ENCODE measurements at regions not wholly inside any gene's neighbourhood (a gene's known extent, or its start where the extent isn't known, plus 50 kb on each side); places are given as distances from the start of the nearest gene placed in this dataset.

DNA sequence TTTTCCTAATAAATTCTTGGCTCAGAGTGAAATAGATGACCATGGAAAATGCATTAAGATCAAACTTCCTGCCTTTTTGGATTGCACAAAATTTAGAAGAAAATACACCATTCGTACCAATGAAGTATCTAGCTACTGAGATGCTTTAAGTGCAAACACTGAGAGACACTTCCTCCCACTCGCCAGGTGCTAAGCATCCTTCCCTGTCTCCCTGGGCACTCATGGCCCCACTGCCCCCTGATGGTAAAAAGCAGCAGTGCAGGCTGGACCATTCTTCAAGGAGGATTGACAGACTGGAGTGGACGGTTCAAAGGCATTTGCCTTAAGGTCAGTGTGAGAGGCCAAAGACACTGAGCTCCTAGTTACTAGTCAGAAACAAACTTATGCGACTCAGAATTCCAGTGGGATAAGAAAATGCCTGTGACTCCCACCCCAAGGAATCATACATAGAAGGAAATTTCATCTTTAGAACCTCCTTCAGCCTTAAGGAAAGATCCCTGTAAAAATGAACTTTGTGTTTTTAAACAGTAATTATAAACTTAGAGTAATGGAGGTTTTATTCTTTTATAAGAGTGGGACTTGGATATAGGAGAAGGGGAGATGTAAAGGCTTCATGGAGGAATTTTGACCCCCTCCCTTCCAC lies 86.0 kb upstream of the SLC30A5 start:
- no peak for TF ChIP-seq GLIS3 (CRISPR knock-in tag; IDR thresholded peaks at IDR 0.05)
- no peak for TF ChIP-seq CSDC2 (CRISPR knock-in tag; IDR thresholded peaks at IDR 0.05)
- TF ChIP-seq ZNF70 (CRISPR knock-in tag; IDR thresholded peaks at IDR 0.05) = no peak; the same call in 1 of the 2 replicates
- no peak for TF ChIP-seq ZNF565 (CRISPR knock-in tag; conservative IDR thresholded peaks at IDR 0.05; ENCODE audit: low read depth)
- no peak for TF ChIP-seq ZFP30 (CRISPR knock-in tag; IDR thresholded peaks at IDR 0.05)
- TF ChIP-seq ESRRG (CRISPR knock-in tag; IDR thresholded peaks at IDR 0.05) = no peak
- TF ChIP-seq PPARA (CRISPR knock-in tag; IDR thresholded peaks at IDR 0.05; ENCODE audit: borderline replicate concordance) = no peak
- TF ChIP-seq RARB (CRISPR knock-in tag; IDR thresholded peaks at IDR 0.05) = no peak
- no peak for TF ChIP-seq ISL1 (CRISPR knock-in tag; IDR thresholded peaks at IDR 0.05)
- TF ChIP-seq ARNTL (CRISPR knock-in tag; IDR thresholded peaks at IDR 0.05; ENCODE audit: borderline replicate concordance, low read depth) = no peak
- TF ChIP-seq ZNF8 (CRISPR knock-in tag; IDR thresholded peaks at IDR 0.05) = no peak
- TF ChIP-seq ZFP3 (CRISPR knock-in tag; IDR thresholded peaks at IDR 0.05) = no peak
- TF ChIP-seq BACH2 (CRISPR knock-in tag; IDR thresholded peaks at IDR 0.05; ENCODE audit: borderline replicate concordance) = no peak
- TF ChIP-seq SNAI2 (CRISPR knock-in tag; IDR thresholded peaks at IDR 0.05) = no peak
- TF ChIP-seq, protein P1, sequence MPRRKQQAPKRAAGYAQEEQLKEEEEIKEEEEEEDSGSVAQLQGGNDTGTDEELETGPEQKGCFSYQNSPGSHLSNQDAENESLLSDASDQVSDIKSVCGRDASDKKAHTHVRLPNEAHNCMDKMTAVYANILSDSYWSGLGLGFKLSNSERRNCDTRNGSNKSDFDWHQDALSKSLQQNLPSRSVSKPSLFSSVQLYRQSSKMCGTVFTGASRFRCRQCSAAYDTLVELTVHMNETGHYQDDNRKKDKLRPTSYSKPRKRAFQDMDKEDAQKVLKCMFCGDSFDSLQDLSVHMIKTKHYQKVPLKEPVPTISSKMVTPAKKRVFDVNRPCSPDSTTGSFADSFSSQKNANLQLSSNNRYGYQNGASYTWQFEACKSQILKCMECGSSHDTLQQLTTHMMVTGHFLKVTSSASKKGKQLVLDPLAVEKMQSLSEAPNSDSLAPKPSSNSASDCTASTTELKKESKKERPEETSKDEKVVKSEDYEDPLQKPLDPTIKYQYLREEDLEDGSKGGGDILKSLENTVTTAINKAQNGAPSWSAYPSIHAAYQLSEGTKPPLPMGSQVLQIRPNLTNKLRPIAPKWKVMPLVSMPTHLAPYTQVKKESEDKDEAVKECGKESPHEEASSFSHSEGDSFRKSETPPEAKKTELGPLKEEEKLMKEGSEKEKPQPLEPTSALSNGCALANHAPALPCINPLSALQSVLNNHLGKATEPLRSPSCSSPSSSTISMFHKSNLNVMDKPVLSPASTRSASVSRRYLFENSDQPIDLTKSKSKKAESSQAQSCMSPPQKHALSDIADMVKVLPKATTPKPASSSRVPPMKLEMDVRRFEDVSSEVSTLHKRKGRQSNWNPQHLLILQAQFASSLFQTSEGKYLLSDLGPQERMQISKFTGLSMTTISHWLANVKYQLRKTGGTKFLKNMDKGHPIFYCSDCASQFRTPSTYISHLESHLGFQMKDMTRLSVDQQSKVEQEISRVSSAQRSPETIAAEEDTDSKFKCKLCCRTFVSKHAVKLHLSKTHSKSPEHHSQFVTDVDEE (CRISPR knock-in tag; IDR thresholded peaks at IDR 0.05) = no peak
- no peak for TF ChIP-seq TCF4 (CRISPR knock-in tag; IDR thresholded peaks at IDR 0.05; ENCODE audit: borderline replicate concordance)
- TF ChIP-seq, protein P2, sequence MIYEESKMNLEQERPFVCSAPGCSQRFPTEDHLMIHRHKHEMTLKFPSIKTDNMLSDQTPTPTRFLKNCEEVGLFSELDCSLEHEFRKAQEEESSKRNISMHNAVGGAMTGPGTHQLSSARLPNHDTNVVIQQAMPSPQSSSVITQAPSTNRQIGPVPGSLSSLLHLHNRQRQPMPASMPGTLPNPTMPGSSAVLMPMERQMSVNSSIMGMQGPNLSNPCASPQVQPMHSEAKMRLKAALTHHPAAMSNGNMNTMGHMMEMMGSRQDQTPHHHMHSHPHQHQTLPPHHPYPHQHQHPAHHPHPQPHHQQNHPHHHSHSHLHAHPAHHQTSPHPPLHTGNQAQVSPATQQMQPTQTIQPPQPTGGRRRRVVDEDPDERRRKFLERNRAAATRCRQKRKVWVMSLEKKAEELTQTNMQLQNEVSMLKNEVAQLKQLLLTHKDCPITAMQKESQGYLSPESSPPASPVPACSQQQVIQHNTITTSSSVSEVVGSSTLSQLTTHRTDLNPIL (CRISPR knock-in tag; IDR thresholded peaks at IDR 0.05; ENCODE audit: low read depth) = no peak
- peak; percentile 94 for ATAC-seq

DNA sequence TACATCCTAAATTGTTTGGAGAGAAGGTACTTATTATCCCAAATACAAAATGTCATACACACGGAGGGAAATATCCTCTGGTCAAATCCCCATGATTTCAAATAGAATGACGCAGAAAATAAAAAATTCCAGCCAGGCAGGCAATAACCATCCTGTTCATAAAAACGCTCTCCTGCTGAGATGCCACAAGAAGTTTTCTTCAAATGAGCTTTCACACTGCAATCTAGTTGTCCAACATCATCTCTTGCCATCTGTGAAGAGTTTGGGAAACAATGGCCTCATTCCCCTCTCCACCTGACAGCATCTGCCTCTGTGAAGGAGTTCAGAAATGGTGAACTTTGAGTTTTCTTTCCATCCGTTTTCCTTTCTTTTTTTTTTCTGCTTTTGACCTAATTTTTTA lies 83.3 kb upstream of the SLC30A5 start:
- no peak for ATAC-seq
- TF ChIP-seq ZFP3 (CRISPR knock-in tag; IDR thresholded peaks at IDR 0.05) = no peak
- TF ChIP-seq ARNTL (CRISPR knock-in tag; IDR thresholded peaks at IDR 0.05; ENCODE audit: borderline replicate concordance, low read depth) = no peak
- TF ChIP-seq, protein P3, sequence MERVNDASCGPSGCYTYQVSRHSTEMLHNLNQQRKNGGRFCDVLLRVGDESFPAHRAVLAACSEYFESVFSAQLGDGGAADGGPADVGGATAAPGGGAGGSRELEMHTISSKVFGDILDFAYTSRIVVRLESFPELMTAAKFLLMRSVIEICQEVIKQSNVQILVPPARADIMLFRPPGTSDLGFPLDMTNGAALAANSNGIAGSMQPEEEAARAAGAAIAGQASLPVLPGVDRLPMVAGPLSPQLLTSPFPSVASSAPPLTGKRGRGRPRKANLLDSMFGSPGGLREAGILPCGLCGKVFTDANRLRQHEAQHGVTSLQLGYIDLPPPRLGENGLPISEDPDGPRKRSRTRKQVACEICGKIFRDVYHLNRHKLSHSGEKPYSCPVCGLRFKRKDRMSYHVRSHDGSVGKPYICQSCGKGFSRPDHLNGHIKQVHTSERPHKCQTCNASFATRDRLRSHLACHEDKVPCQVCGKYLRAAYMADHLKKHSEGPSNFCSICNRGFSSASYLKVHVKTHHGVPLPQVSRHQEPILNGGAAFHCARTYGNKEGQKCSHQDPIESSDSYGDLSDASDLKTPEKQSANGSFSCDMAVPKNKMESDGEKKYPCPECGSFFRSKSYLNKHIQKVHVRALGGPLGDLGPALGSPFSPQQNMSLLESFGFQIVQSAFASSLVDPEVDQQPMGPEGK (CRISPR knock-in tag; IDR thresholded peaks at IDR 0.05; ENCODE audit: borderline replicate concordance) = no peak
- TF ChIP-seq BACH2 (CRISPR knock-in tag; IDR thresholded peaks at IDR 0.05; ENCODE audit: borderline replicate concordance) = no peak
- TF ChIP-seq, protein P4, sequence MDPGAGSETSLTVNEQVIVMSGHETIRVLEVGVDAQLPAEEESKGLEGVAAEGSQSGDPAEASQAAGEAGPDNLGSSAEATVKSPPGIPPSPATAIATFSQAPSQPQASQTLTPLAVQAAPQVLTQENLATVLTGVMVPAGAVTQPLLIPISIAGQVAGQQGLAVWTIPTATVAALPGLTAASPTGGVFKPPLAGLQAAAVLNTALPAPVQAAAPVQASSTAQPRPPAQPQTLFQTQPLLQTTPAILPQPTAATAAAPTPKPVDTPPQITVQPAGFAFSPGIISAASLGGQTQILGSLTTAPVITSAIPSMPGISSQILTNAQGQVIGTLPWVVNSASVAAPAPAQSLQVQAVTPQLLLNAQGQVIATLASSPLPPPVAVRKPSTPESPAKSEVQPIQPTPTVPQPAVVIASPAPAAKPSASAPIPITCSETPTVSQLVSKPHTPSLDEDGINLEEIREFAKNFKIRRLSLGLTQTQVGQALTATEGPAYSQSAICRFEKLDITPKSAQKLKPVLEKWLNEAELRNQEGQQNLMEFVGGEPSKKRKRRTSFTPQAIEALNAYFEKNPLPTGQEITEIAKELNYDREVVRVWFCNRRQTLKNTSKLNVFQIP (CRISPR knock-in tag; IDR thresholded peaks at IDR 0.05; ENCODE audit: borderline replicate concordance, low read depth) = no peak
- TF ChIP-seq CSDC2 (CRISPR knock-in tag; IDR thresholded peaks at IDR 0.05) = no peak
- no peak for TF ChIP-seq SNAI2 (CRISPR knock-in tag; IDR thresholded peaks at IDR 0.05)
- no peak for TF ChIP-seq ESRRG (CRISPR knock-in tag; IDR thresholded peaks at IDR 0.05)
- TF ChIP-seq OSR1 (CRISPR knock-in tag; IDR thresholded peaks at IDR 0.05) = no peak
- TF ChIP-seq, protein P5, sequence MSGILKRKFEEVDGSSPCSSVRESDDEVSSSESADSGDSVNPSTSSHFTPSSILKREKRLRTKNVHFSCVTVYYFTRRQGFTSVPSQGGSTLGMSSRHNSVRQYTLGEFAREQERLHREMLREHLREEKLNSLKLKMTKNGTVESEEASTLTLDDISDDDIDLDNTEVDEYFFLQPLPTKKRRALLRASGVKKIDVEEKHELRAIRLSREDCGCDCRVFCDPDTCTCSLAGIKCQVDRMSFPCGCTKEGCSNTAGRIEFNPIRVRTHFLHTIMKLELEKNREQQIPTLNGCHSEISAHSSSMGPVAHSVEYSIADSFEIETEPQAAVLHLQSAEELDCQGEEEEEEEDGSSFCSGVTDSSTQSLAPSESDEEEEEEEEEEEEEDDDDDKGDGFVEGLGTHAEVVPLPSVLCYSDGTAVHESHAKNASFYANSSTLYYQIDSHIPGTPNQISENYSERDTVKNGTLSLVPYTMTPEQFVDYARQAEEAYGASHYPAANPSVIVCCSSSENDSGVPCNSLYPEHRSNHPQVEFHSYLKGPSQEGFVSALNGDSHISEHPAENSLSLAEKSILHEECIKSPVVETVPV (CRISPR knock-in tag; IDR thresholded peaks at IDR 0.05) = no peak
- no peak for TF ChIP-seq TCF4 (CRISPR knock-in tag; IDR thresholded peaks at IDR 0.05; ENCODE audit: borderline replicate concordance)
- no peak for TF ChIP-seq TOX (CRISPR knock-in tag; IDR thresholded peaks at IDR 0.05; ENCODE audit: borderline replicate concordance)
- TF ChIP-seq GLIS3 (CRISPR knock-in tag; IDR thresholded peaks at IDR 0.05) = no peak
- TF ChIP-seq ZC3H10 (CRISPR knock-in tag; IDR thresholded peaks at IDR 0.05) = no peak
- no peak for TF ChIP-seq ZFP30 (CRISPR knock-in tag; IDR thresholded peaks at IDR 0.05)
- TF ChIP-seq ZNF70 (CRISPR knock-in tag; IDR thresholded peaks at IDR 0.05) = no peak
- TF ChIP-seq, protein P1 (CRISPR knock-in tag; IDR thresholded peaks at IDR 0.05) = no peak
- no peak for TF ChIP-seq ISL1 (CRISPR knock-in tag; IDR thresholded peaks at IDR 0.05)

Data from SK-N-SH treated with all-trans-retinoic acid at 6 μM for 48 hours (cell line).